SU-DHL-6 (cell line): ENCODE measurements at regions not wholly inside any gene's neighbourhood (a gene's known extent, or its start where the extent isn't known, plus 50 kb on each side); places are given as distances from the start of the nearest gene placed in this dataset.

Source experiments
- H2AFZ ChIP-seq: fragments of 200-600 bp; sonication (generic); 2 replicates; pipeline ENCODE4 v1.6.1; 2014; ENCODE audit warnings: low read depth, mild to moderate bottlenecking, moderate library complexity, mixed read lengths, antibody characterized with exemption, low read length; ENCODE audit not compliant: severe bottlenecking
- H3F3A ChIP-seq: fragments of 200-600 bp; shearing (Covaris generic); 2 replicates; pipeline ENCODE4 v1.6.0; 2016; ENCODE audit warnings: antibody characterized with exemption, mild to moderate bottlenecking; ENCODE audit not compliant: insufficient read depth
- H3K27ac ChIP-seq: fragments of 200-600 bp; sonication (generic); 2 replicates; pipeline ENCODE4 v1.5.1; 2016; ENCODE audit warnings: low read depth, mild to moderate bottlenecking, low read length, moderate library complexity, mixed read lengths
- H3K27me3 ChIP-seq: fragments of 200-600 bp; sonication (generic), shearing (Covaris generic); 2 replicates; pipeline ENCODE4 v1.6.0; 2014; ENCODE audit warnings: mild to moderate bottlenecking, low read length
- H3K36me3 ChIP-seq: fragments of 200-600 bp; sonication (generic); 2 replicates; pipeline ENCODE4 v1.6.1; 2014; ENCODE audit warnings: mild to moderate bottlenecking, low read length, mixed read lengths
- H3K4me2 ChIP-seq: fragments of 300-600, 200-600 bp; shearing (Covaris generic), sonication (generic); 2 replicates; pipeline ENCODE4 v1.6.0; 2014; ENCODE audit warnings: low read length, low read depth, mild to moderate bottlenecking; ENCODE audit not compliant: poor library complexity, severe bottlenecking
- H3K4me3 ChIP-seq: fragments of 200-600 bp; sonication (generic); 2 replicates; pipeline ENCODE4 v1.5.1; 2014; ENCODE audit warnings: antibody characterized with exemption, low read length, mild to moderate bottlenecking, mixed read lengths; ENCODE audit not compliant: insufficient read depth, poor library complexity, severe bottlenecking
- H3K79me2 ChIP-seq: fragments of 200-600 bp; sonication (generic); 2 replicates; pipeline ENCODE4 v1.6.1; 2014; ENCODE audit warnings: mild to moderate bottlenecking, low read length, moderate library complexity; ENCODE audit not compliant: insufficient read depth
- H3K9ac ChIP-seq: fragments of 200-600 bp; sonication (generic); 2 replicates; pipeline ENCODE4 v1.7.0; 2014; ENCODE audit warnings: mild to moderate bottlenecking, low read length
- H3K9me2 ChIP-seq: fragments of 200-600 bp; sonication (generic); replicated peaks from 2 replicates; pipeline ENCODE4 v1.6.1; 2014; ENCODE audit warnings: low read length; ENCODE audit not compliant: insufficient read depth
- H3K9me3 ChIP-seq: fragments of 200-600 bp; sonication (generic); 2 replicates; pipeline ENCODE4 v1.6.1; 2014; ENCODE audit warnings: low read length, mixed read lengths; ENCODE audit not compliant: insufficient read depth
- H4K20me1 ChIP-seq: fragments of 200-600 bp; sonication (generic); 2 replicates; pipeline ENCODE4 v1.6.1; 2014; ENCODE audit warnings: low read depth, mild to moderate bottlenecking, antibody characterized with exemption, low read length, moderate library complexity, mixed read lengths
- EZH2phosphoT487 ChIP-seq: fragments of 200-600 bp; sonication (generic), shearing (Covaris generic); conservative IDR thresholded peaks from 2 replicates; pipeline ENCODE4 v1.6.1; 2018; ENCODE audit warnings: mild to moderate bottlenecking, antibody characterized with exemption, low read length, moderate library complexity, mixed read lengths
- TF ChIP-seq, protein P1 (sequence below): fragments of 200-600 bp; sonication (generic); IDR thresholded peaks from one replicate; pipeline ENCODE4 v1.5.1; 2017; ENCODE audit warnings: antibody characterized with exemption, mild to moderate bottlenecking, low read length, moderate library complexity; ENCODE audit not compliant: insufficient read depth, poor library complexity, severe bottlenecking

DNA sequence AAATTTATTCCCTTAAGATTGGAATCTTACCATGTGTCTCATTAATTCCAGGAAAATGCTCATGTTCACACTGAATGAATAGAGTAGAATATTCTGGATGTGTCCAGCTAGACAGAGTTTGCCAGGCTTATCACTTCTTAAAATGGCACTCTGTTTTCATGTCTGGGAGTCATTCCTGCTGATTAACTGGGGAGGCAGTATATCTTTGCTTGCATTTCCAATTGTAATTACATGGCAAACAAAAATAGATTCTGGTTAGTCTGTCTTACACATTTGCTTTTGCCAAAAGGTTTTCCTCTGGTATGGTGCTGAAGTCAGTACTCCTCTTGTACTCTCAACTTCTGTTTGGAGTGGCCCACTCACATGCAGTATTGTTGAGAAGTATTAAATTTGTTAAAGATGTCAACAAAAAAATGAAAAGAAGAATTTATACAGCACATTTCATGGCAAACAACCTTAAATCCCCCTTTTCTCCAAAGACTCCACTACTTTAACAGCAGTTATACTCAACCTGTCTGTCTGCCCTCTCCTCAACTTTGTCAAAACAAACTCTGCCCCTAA is 70.2 kb downstream of the TENT5A start:
- TF ChIP-seq EZH2phosphoT487: no peak
- TF ChIP-seq, protein P1, sequence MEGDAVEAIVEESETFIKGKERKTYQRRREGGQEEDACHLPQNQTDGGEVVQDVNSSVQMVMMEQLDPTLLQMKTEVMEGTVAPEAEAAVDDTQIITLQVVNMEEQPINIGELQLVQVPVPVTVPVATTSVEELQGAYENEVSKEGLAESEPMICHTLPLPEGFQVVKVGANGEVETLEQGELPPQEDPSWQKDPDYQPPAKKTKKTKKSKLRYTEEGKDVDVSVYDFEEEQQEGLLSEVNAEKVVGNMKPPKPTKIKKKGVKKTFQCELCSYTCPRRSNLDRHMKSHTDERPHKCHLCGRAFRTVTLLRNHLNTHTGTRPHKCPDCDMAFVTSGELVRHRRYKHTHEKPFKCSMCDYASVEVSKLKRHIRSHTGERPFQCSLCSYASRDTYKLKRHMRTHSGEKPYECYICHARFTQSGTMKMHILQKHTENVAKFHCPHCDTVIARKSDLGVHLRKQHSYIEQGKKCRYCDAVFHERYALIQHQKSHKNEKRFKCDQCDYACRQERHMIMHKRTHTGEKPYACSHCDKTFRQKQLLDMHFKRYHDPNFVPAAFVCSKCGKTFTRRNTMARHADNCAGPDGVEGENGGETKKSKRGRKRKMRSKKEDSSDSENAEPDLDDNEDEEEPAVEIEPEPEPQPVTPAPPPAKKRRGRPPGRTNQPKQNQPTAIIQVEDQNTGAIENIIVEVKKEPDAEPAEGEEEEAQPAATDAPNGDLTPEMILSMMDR: no peak
- Histone ChIP-seq H3K36me3 (no peaks in the 10 kb centered on the region), H3K9me2 (no peaks in the 10 kb centered on the region), H4K20me1 (no peaks in the 10 kb centered on the region), H3F3A (no peaks in the 10 kb centered on the region), H3K4me2 (no peak overlapping the region), H3K27me3 (no peaks in the 10 kb centered on the region), H3K4me3 (no peak overlapping the region), H3K27ac (no peak overlapping the region), H3K79me2 (no peaks in the 10 kb centered on the region), H3K9me3 (no peaks in the 10 kb centered on the region), H3K9ac (no peak overlapping the region), H2AFZ (no peak overlapping the region)

DNA sequence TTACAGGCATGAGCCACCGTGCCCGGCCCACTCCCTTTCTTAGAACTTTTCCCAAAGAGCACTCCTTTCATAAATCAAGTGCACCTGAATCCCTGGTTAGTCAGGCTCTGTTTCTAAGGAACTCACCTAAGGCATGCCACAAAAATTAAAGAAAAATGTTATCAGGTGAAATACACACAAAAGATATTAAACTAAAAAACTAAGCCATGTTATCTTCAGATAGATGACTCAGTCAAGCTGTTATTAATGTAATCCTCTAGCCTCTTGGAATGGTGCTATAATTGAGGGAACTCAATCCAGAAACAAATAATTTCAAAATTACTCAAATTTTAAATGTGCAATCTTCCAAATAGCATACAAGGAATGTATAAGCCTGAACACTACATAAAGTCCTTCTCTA is 83.0 kb downstream of the TENT5A start:
- no peaks in the 10 kb centered on the region for H3K9me2 ChIP-seq
- no peaks in the 10 kb centered on the region for H3K27me3 ChIP-seq
- no peaks in the 10 kb centered on the region for H3F3A ChIP-seq
- no peak overlapping the region for H3K27ac ChIP-seq
- no peak overlapping the region for H3K4me3 ChIP-seq
- TF ChIP-seq EZH2phosphoT487: no peak
- TF ChIP-seq, protein P1: no peak
- no peak overlapping the region for H3K4me2 ChIP-seq
- H2AFZ ChIP-seq: no peak overlapping the region
- no peaks in the 10 kb centered on the region for H3K36me3 ChIP-seq
- H3K79me2 ChIP-seq: no peaks in the 10 kb centered on the region
- no peaks in the 10 kb centered on the region for H3K9me3 ChIP-seq
- H3K9ac ChIP-seq: no peak overlapping the region
- no peaks in the 10 kb centered on the region for H4K20me1 ChIP-seq

DNA sequence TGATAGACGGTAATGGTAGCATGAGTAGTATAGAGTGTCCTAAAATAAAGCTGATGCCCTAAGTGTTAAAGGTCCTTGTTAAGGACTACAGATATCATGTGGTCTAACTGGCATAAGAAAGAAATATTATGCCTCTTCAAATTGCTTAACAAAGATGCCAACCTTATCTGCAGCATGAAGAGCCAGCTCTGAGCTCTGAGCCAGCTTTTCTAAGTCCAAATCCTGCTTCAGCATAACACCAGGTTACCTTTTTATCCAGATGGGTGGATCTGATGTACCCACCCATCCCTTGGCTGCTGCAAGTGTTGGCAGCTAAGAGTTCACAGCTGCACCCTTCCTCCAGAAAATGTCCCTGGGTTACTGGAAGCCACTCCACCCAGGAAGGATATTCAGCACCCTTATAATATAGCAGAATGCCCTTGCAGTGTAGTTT is 83.8 kb downstream of the TENT5A start:
- Histone ChIP-seq H3K79me2 (no peaks in the 10 kb centered on the region), H4K20me1 (no peaks in the 10 kb centered on the region), H3K9me3 (no peaks in the 10 kb centered on the region), H3K27me3 (no peaks in the 10 kb centered on the region), H3K4me2 (no peak overlapping the region), H3K36me3 (no peaks in the 10 kb centered on the region), H3K4me3 (no peak overlapping the region), H3F3A (no peaks in the 10 kb centered on the region), H3K9me2 (no peaks in the 10 kb centered on the region), H3K9ac (no peak overlapping the region), H3K27ac (no peak overlapping the region), H2AFZ (no peak overlapping the region)
- TF ChIP-seq, protein P1: no peak
- no peak for TF ChIP-seq EZH2phosphoT487

DNA sequence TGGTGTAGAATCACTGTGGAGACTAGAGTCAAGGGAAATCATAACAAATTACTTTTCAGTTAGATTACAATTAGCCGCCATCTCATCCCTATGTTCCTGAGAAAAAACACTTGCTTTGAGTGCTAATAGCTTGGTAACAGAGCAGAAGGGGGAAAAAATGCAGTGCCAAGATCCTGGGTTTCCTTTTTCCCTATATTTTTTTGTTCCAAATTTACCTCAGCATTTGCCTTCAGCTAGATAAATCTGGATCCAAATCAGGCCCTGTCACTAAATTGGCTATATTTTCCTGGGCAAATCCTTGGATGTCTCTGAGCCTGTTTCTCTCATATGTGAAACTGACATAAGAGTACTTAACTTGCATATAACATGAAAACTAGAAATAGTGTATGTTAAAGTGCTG is 86.0 kb downstream of the TENT5A start:
- Histone ChIP-seq H3K9me3 (no peaks in the 10 kb centered on the region), H3K9ac (no peak overlapping the region), H3K27me3 (no peaks in the 10 kb centered on the region), H3K4me2 (no peak overlapping the region), H3K27ac (no peak overlapping the region), H4K20me1 (no peaks in the 10 kb centered on the region), H3F3A (no peaks in the 10 kb centered on the region), H3K79me2 (no peaks in the 10 kb centered on the region), H3K9me2 (no peaks in the 10 kb centered on the region), H3K4me3 (no peak overlapping the region), H3K36me3 (no peaks in the 10 kb centered on the region), H2AFZ (no peak overlapping the region)
- TF ChIP-seq, protein P1: no peak
- TF ChIP-seq EZH2phosphoT487: no peak
